ENCODE measurements at regions not wholly inside any gene's neighbourhood (a gene's known extent, or its start where the extent isn't known, plus 50 kb on each side); places are given as distances from the start of the nearest gene placed in this dataset.

- in situ Hi-C loops (cut with HindIII; ENCODE audit: extremely low pct_ligation_motif_present, low pct_unique_long_range_greater_than_20kb) (no loop called here), intact Hi-C loops (cut with micrococcal nuclease; ENCODE audit: unreplicated experiment) (no loop called here)
- no peaks in the 10 kb centered on the region for H3K79me2 ChIP-seq (ENCODE audit: insufficient read depth, low read length)
- no peak overlapping the region for H3K4me3 ChIP-seq (replicated peaks in 1 of 3; ENCODE audit: insufficient read depth in 1 of 3, low read depth in 2 of 3, low read length in 3 of 3)
- H3K9ac ChIP-seq (ENCODE audit: insufficient read depth, low read depth, low read length) = no peak overlapping the region
- no peaks in the 10 kb centered on the region for H4K20me1 ChIP-seq (ENCODE audit: insufficient read depth, low read length)
- H3K36me3 ChIP-seq (replicated peaks in 1 of 2; ENCODE audit: control insufficient read depth in 1 of 2, insufficient read depth in 2 of 2, low read length in 2 of 2) = no peaks in the 10 kb centered on the region
- no peak for ATAC-seq
- no peak overlapping the region for H2AFZ ChIP-seq (ENCODE audit: low read length)
- no TSS peak for BruUV-seq (replicated peaks)
- no peaks in the 10 kb centered on the region for H3K27me3 ChIP-seq (ENCODE audit: control insufficient read depth in 1 of 2, insufficient read depth in 2 of 2, low read length in 2 of 2)
- ChIA-PET POLR2A (no interaction called here), CTCF (ENCODE audit: low intra/inter-chr PET ratio, low total read pairs) (no interaction called here)
- no peak for FAIRE-seq
- no peak overlapping the region for H3K4me2 ChIP-seq (ENCODE audit: low read depth, low read length)
- H3K27ac ChIP-seq (ENCODE audit: extremely low read length, insufficient read depth, low read length) = no peak overlapping the region
- WGBS (ENCODE audit: low lambda C conversion rate) = 2% methylated on average over 2 of the region's 2 CpGs
- no peaks in the 10 kb centered on the region for H3K9me3 ChIP-seq (ENCODE audit: low read length)
- H3K4me1 ChIP-seq (ENCODE audit: insufficient read depth, low read length) = no peaks in the 10 kb centered on the region
- DNase-seq (ENCODE audit: low spot score) = no peak
- TF ChIP-seq, protein P1, sequence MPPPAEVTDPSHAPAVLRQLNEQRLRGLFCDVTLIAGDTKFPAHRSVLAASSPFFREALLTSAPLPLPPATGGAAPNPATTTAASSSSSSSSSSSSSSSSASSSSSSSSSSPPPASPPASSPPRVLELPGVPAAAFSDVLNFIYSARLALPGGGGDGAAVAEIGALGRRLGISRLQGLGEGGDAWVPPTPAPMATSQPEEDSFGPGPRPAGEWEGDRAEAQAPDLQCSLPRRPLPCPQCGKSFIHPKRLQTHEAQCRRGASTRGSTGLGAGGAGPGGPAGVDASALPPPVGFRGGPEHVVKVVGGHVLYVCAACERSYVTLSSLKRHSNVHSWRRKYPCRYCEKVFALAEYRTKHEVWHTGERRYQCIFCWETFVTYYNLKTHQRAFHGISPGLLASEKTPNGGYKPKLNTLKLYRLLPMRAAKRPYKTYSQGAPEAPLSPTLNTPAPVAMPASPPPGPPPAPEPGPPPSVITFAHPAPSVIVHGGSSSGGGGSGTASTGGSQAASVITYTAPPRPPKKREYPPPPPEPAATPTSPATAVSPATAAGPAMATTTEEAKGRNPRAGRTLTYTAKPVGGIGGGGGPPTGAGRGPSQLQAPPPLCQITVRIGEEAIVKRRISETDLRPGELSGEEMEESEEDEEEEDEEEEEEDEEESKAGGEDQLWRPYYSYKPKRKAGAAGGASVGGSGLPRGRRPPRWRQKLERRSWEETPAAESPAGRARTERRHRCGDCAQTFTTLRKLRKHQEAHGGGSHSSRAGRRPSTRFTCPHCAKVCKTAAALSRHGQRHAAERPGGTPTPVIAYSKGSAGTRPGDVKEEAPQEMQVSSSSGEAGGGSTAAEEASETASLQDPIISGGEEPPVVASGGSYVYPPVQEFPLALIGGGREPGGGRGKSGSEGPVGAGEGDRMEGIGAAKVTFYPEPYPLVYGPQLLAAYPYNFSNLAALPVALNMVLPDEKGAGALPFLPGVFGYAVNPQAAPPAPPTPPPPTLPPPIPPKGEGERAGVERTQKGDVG (CRISPR knock-in tag; IDR thresholded peaks at IDR 0.05; ENCODE audit: borderline replicate concordance) = no peak
- no peak for TF ChIP-seq ATF1 (CRISPR knock-in tag; IDR thresholded peaks at IDR 0.05)
- TF ChIP-seq ZNF224 (CRISPR knock-in tag; IDR thresholded peaks at IDR 0.05) = no peak
- no peak for TF ChIP-seq ZNF614 (CRISPR knock-in tag; IDR thresholded peaks at IDR 0.05; ENCODE audit: borderline replicate concordance)
- TF ChIP-seq ZNF879 (CRISPR knock-in tag; IDR thresholded peaks at IDR 0.05) = no peak
- TF ChIP-seq TBX2 (CRISPR knock-in tag; IDR thresholded peaks at IDR 0.05; ENCODE audit: borderline replicate concordance) = no peak
- no peak for TF ChIP-seq MATR3 (CRISPR knock-in tag; IDR thresholded peaks at IDR 0.05)
These were observed 269.4 kb downstream of the PTGER3 start for GRCh38 chr1:70778056-70778762.
